Transverse colon (tissue), 4 donors: ENCODE measurements at regions not wholly inside any gene's neighbourhood (a gene's known extent, or its start where the extent isn't known, plus 50 kb on each side); places are given as distances from the start of the nearest gene placed in this dataset.

Experiments used
- DNase-seq: peaks from one replicate; pipeline ENCODE4 v3.0.0-alpha.2; 2019
- H3K27ac ChIP-seq, 4 donors: fragments of 200-600 bp; sonication (generic); 2 replicates each; pipeline ENCODE4 v1.5.1; 2016 to 2018; ENCODE audit warnings: inconsistent platforms in 4 of 4
- H3K27me3 ChIP-seq: fragments of 200-600 bp; sonication (generic); 2 replicates; pipeline ENCODE4 v1.5.1; 2017; ENCODE audit warnings: inconsistent platforms
- H3K36me3 ChIP-seq, 4 donors: fragments of 200-600 bp; sonication (generic); 2 replicates each; pipeline ENCODE4 v1.5.1; 2017 to 2019; ENCODE audit warnings: inconsistent platforms in 4 of 4
- H3K4me1 ChIP-seq, 4 donors: fragments of 200-600 bp; sonication (generic); 2 replicates each; pipeline ENCODE4 v1.5.1; 2017 to 2020; ENCODE audit warnings: inconsistent platforms in 4 of 4
- H3K4me3 ChIP-seq, 4 donors: fragments of 200-600 bp; sonication (generic); 1 replicate in 1 of 4; 2 replicates in 3 of 4; pipeline versions ENCODE4 v1.5.1 to v1.6.1; 2017 to 2019; ENCODE audit warnings: inconsistent platforms in 4 of 4
- H3K9me3 ChIP-seq, 2 donors: fragments of 200-600 bp; sonication (generic); 2 replicates each; pipeline ENCODE4 v1.5.1; 2017 to 2019; ENCODE audit warnings: inconsistent platforms in 2 of 2
- CTCF ChIP-seq, 5 experiments: fragments of 200-600 bp in 3 of 5; fragments of 450-650 bp in 2 of 5; sonication (generic) in 3 of 5; IDR thresholded peaks; 1 replicate in 2 of 5; 2 replicates in 3 of 5; pipeline ENCODE4 v1.5.1; 2016 to 2017; ENCODE audit warnings: antibody characterized with exemption in 5 of 5, inconsistent platforms in 3 of 5, mild to moderate bottlenecking in 2 of 5, moderate library complexity in 1 of 5
- EP300 ChIP-seq: sonication (generic); formaldehyde crosslinking; IDR thresholded peaks from one replicate; pipeline ENCODE4 v1.6.1; 2017; ENCODE audit warnings: antibody characterized with exemption, low read depth
- POLR2A ChIP-seq: fragments of 450-650 bp; IDR thresholded peaks from one replicate; pipeline ENCODE4 v1.6.1; 2016; ENCODE audit warnings: antibody characterized with exemption, mild to moderate bottlenecking, moderate library complexity
- POLR2AphosphoS5 ChIP-seq, 3 donors: sonication (generic); formaldehyde crosslinking; IDR thresholded peaks; one replicate each; pipeline ENCODE4 v1.6.1; 2016; ENCODE audit warnings: antibody characterized with exemption in 3 of 3
- WGBS, 2 donors: methylation state at CpG; one replicate each; pipeline ENCODE4 v1.1.5; 2018; ENCODE audit warnings: low coverage in 1 of 2; 5-methylcytosine and 5-hydroxymethylcytosine counted together
- in situ Hi-C, 4 donors: fragments of 200-750 bp; cut with MboI; loops; one replicate each; pipeline versions ENCODE4 v1.15.0 to v1.15.1; 2017; ENCODE audit warnings: low sequenced_read_pairs in 3 of 4, low pct_ligation_motif_present in 1 of 4, low pct_unique_long_range_greater_than_20kb in 1 of 4
- intact Hi-C: fragments of 100-400 bp; cut with DNase I; formaldehyde crosslinking; loops from one replicate; pipeline ENCODE4 v1.15.1; 2023; ENCODE audit warnings: low total_unique reads

GRCh38 chr1:157288996-157289395 is 150.8 kb upstream of the ETV3 start:
- in situ Hi-C loops, result no loop called here
- Histone ChIP-seq H3K9me3 (no peaks in the 10 kb centered on the region), H3K4me3 (no peak overlapping the region), H3K27ac (no peak overlapping the region), H3K36me3 (no peaks in the 10 kb centered on the region), H3K4me1 (no peaks in the 10 kb centered on the region), H3K27me3 (no peaks in the 10 kb centered on the region)
- intact Hi-C loops, result no loop called here
- TF ChIP-seq EP300 (no peak), POLR2AphosphoS5 (IDR thresholded peaks at IDR 0.05) (no peak), CTCF (IDR thresholded peaks at IDR 0.05) (no peak), POLR2A (no peak)
- DNase-seq, result no peak

GRCh38 chr1:157288492-157288891 is 150.3 kb upstream of the ETV3 start:
- Histone ChIP-seq H3K4me3 (no peak overlapping the region), H3K4me1 (no peaks in the 10 kb centered on the region), H3K27ac (no peak overlapping the region), H3K9me3 (no peaks in the 10 kb centered on the region), H3K27me3 (no peaks in the 10 kb centered on the region), H3K36me3 (no peaks in the 10 kb centered on the region)
- no peak for DNase-seq
- intact Hi-C loops, result no loop called here
- WGBS, 2 donors, result 68% methylated on average over 4 of the region's 4 CpGs; no CpG with 5 or more reads in 1 of the 2 donors
- TF ChIP-seq POLR2AphosphoS5 (IDR thresholded peaks at IDR 0.05), result no peak
- TF ChIP-seq CTCF (IDR thresholded peaks at IDR 0.05), result no peak
- no peak for TF ChIP-seq POLR2A
- TF ChIP-seq EP300, result no peak
- in situ Hi-C loops, result no loop called here

- no peak for TF ChIP-seq POLR2AphosphoS5 (IDR thresholded peaks at IDR 0.05)
- TF ChIP-seq EP300, result no peak
- no peak for TF ChIP-seq CTCF (IDR thresholded peaks at IDR 0.05)
- TF ChIP-seq POLR2A, result no peak
- intact Hi-C loops, result no loop called here
- no peak overlapping the region for H3K4me3 ChIP-seq
- DNase-seq, result no peak
- WGBS, 2 donors, result 80 to 92% methylated on average over 1 of the region's 1 CpG
- no peak overlapping the region for H3K27ac ChIP-seq
- no peaks in the 10 kb centered on the region for H3K36me3 ChIP-seq
- no peaks in the 10 kb centered on the region for H3K4me1 ChIP-seq
- in situ Hi-C loops, result no loop called here
- H3K27me3 ChIP-seq, result no peaks in the 10 kb centered on the region
- H3K9me3 ChIP-seq, result no peaks in the 10 kb centered on the region
Observed at GRCh38 chr1:157288006-157288405, 149.8 kb upstream of the ETV3 start.

GRCh38 chr1:157287462-157287861 is 149.3 kb upstream of the ETV3 start:
- DNase-seq, result no peak
- Histone ChIP-seq H3K4me1 (no peaks in the 10 kb centered on the region), H3K9me3 (no peaks in the 10 kb centered on the region), H3K27ac (no peak overlapping the region), H3K4me3 (no peak overlapping the region), H3K27me3 (no peaks in the 10 kb centered on the region), H3K36me3 (no peaks in the 10 kb centered on the region)
- 71 to 79% methylated on average over 1 to 5 of the region's 5 CpGs for WGBS, 2 donors
- TF ChIP-seq POLR2A, result no peak
- no peak for TF ChIP-seq POLR2AphosphoS5 (IDR thresholded peaks at IDR 0.05)
- no peak for TF ChIP-seq CTCF (IDR thresholded peaks at IDR 0.05)
- TF ChIP-seq EP300, result no peak
- in situ Hi-C loops (no loop called here), intact Hi-C loops (no loop called here)
